IMR-90 (cell line): ENCODE measurements at regions not wholly inside any gene's neighbourhood (a gene's known extent, or its start where the extent isn't known, plus 50 kb on each side); places are given as distances from the start of the nearest gene placed in this dataset.

Experiments used
- ATAC-seq: fragments of 200-7000 bp; cut with Tn5 transposase; 2 replicates; pipeline ENCODE4 v1.9.1; 2020; ENCODE audit warnings: low read depth, mild to moderate bottlenecking, moderate library complexity
- BruUV-seq: library from RNA; stranded (reverse); fragments of 400-500 nt; replicated peaks from 2 replicates; lab custom pipeline; 2021; lab: Mats Ljungman, UMichigan
- CTCF ChIA-PET: fragments of 300-600 bp; formaldehyde crosslinking; extraction: SDS; loops from one replicate; lab custom pipeline; 2021; ENCODE audit warnings: antibody characterized with exemption; lab: Yijun Ruan, JAX
- POLR2A ChIA-PET: fragments of 300-600 bp; sonication (Branson Sonifier 250); formaldehyde crosslinking; loops from one replicate; lab custom pipeline; 2022; ENCODE audit warnings: antibody characterized with exemption; ENCODE audit not compliant: unreplicated experiment; lab: Charles Lee
- DNase-seq: peaks from one replicate; pipeline ENCODE4 v3.0.0; 2013
- H2AFZ ChIP-seq: replicated peaks from 2 replicates; pipeline ENCODE3; 2013; ENCODE audit warnings: low read length, mild to moderate bottlenecking; ENCODE audit not compliant: poor library complexity
- H2AK5ac ChIP-seq: 2 replicates; pipeline ENCODE4 v1.6.1; 2013; ENCODE audit warnings: low read depth, low read length, inconsistent platforms
- H2AK9ac ChIP-seq: replicated peaks from 2 replicates; pipeline ENCODE3; 2013; ENCODE audit warnings: mild to moderate bottlenecking, low read depth, low read length, moderate library complexity; ENCODE audit not compliant: poor library complexity
- H2BK120ac ChIP-seq: 2 replicates; pipeline ENCODE4 v1.6.1; 2013; ENCODE audit warnings: low read depth, low read length, inconsistent platforms
- H2BK15ac ChIP-seq: 3 replicates; pipeline ENCODE4 v1.6.1; 2013; ENCODE audit warnings: low read depth, low read length, inconsistent platforms
- H2BK20ac ChIP-seq: 2 replicates; pipeline ENCODE4 v1.6.1; 2013; ENCODE audit warnings: low read depth, mild to moderate bottlenecking, inconsistent platforms, low read length, moderate library complexity
- H2BK5ac ChIP-seq: 2 replicates; pipeline ENCODE4 v1.6.1; 2013; ENCODE audit warnings: mild to moderate bottlenecking, low read depth, low read length, inconsistent platforms; ENCODE audit not compliant: poor library complexity, severe bottlenecking
- H3K14ac ChIP-seq: replicated peaks from 2 replicates; pipeline ENCODE4 v1.6.1; 2013; ENCODE audit warnings: low read depth, low read length, inconsistent platforms
- H3K18ac ChIP-seq: 2 replicates; pipeline ENCODE4 v1.6.1; 2013; ENCODE audit warnings: low read depth, low read length, control low read depth
- H3K23ac ChIP-seq: 2 replicates; pipeline ENCODE4 v1.6.1; 2013; ENCODE audit warnings: low read depth, low read length, inconsistent platforms
- H3K27ac ChIP-seq: 2 replicates; pipeline ENCODE4 v1.5.1; 2013; ENCODE audit warnings: mild to moderate bottlenecking, control low read depth, low read length; ENCODE audit not compliant: insufficient read depth
- H3K27me3 ChIP-seq: 2 replicates; pipeline ENCODE4 v1.6.1; 2013; ENCODE audit warnings: low read length; ENCODE audit not compliant: control insufficient read depth, insufficient read depth
- H3K36me3 ChIP-seq: 2 replicates; pipeline ENCODE4 v1.6.1; 2013; ENCODE audit warnings: low read length, mixed read lengths; ENCODE audit not compliant: control insufficient read depth, insufficient read depth
- H3K4ac ChIP-seq: 2 replicates; pipeline ENCODE4 v1.6.1; 2013; ENCODE audit warnings: low read depth, low read length, inconsistent platforms
- H3K4me1 ChIP-seq: 2 replicates; pipeline ENCODE4 v1.6.1; 2013; ENCODE audit warnings: low read length, mixed read lengths; ENCODE audit not compliant: control insufficient read depth, insufficient read depth
- H3K4me2 ChIP-seq: 2 replicates; pipeline ENCODE4 v1.6.1; 2013; ENCODE audit warnings: low read depth, mild to moderate bottlenecking, control low read depth, low read length, moderate library complexity
- H3K4me3 ChIP-seq: 2 replicates; pipeline ENCODE4 v1.5.1; 2013; ENCODE audit warnings: low read depth, mild to moderate bottlenecking, control low read depth, low read length, moderate library complexity; ENCODE audit not compliant: insufficient read depth
- H3K56ac ChIP-seq: 2 replicates; pipeline ENCODE4 v1.6.1; 2013; ENCODE audit warnings: low read length, inconsistent platforms; ENCODE audit not compliant: insufficient read depth; ENCODE audit errors: extremely low read depth
- H3K79me1 ChIP-seq, 2 experiments: 2 replicates each; pipeline ENCODE4 v1.6.1; 2013; ENCODE audit warnings: low read length in 2 of 2, inconsistent platforms in 1 of 2, low read depth in 1 of 2
- H3K9ac ChIP-seq: 2 replicates; pipeline ENCODE4 v1.6.1; 2013; ENCODE audit warnings: low read depth, low read length, control low read depth
- H3K9me1 ChIP-seq: 2 replicates; pipeline ENCODE4 v1.6.1; 2013; ENCODE audit warnings: low read length, inconsistent platforms; ENCODE audit not compliant: insufficient read depth
- H3K9me3 ChIP-seq: 2 replicates; pipeline ENCODE4 v1.6.1; 2013; ENCODE audit warnings: low read length; ENCODE audit not compliant: control insufficient read depth, insufficient read depth
- H4K20me1 ChIP-seq: 2 replicates; pipeline ENCODE4 v1.6.1; 2013; ENCODE audit warnings: low read length, inconsistent platforms; ENCODE audit not compliant: insufficient read depth
- H4K5ac ChIP-seq: 2 replicates; pipeline ENCODE4 v1.6.1; 2013; ENCODE audit warnings: mild to moderate bottlenecking, low read depth, low read length, control low read depth
- H4K8ac ChIP-seq, 2 experiments: 2 replicates each; pipeline ENCODE4 v1.6.1; 2013; ENCODE audit warnings: low read depth in 2 of 2, low read length in 2 of 2, control low read depth in 1 of 2, inconsistent platforms in 1 of 2
- H4K91ac ChIP-seq: 2 replicates; pipeline ENCODE4 v1.6.1; 2013; ENCODE audit warnings: low read depth, low read length, inconsistent platforms; ENCODE audit not compliant: insufficient read depth
- FOS ChIP-seq: fragments of 150-350 bp; IDR thresholded peaks from 2 replicates; pipeline ENCODE4 v1.6.1; 2016; ENCODE audit warnings: low read depth, low read length
- MAZ ChIP-seq: IDR thresholded peaks from 2 replicates; pipeline ENCODE4 v1.6.1; 2012; ENCODE audit warnings: low read depth, mild to moderate bottlenecking, low read length, improper control_type of control experiment, moderate library complexity, borderline replicate concordance
- MXI1 ChIP-seq: IDR thresholded peaks from 2 replicates; pipeline ENCODE4 v1.6.1; 2012; ENCODE audit warnings: low read depth, mild to moderate bottlenecking, low read length, moderate library complexity, borderline replicate concordance
- POLR2A ChIP-seq: IDR thresholded peaks from 2 replicates; pipeline ENCODE4 v1.6.1; 2012; ENCODE audit warnings: mild to moderate bottlenecking, low read depth, low read length
- RAD21 ChIP-seq: IDR thresholded peaks from 2 replicates; pipeline ENCODE4 v1.6.1; 2012; ENCODE audit warnings: low read length, improper control_type of control experiment
- SMC3 ChIP-seq: fragments of 150-350 bp; IDR thresholded peaks from 2 replicates; pipeline ENCODE4 v1.6.1; 2016; ENCODE audit warnings: low read depth, mild to moderate bottlenecking, antibody characterized with exemption, low read length, moderate library complexity
- WGBS, 2 experiments: methylation state at CpG; one replicate each; pipeline versions ENCODE4 v1.1.5 to v1.1.7; 2013; ENCODE audit warnings: missing lambda C conversion rate in 2 of 2; ENCODE audit not compliant: insufficient read length in 1 of 2; ENCODE audit errors: extremely low coverage in 2 of 2; 5-methylcytosine and 5-hydroxymethylcytosine counted together
- dilution Hi-C: fragments of 300-500 bp; cut with HindIII; formaldehyde crosslinking; loops from one replicate; pipeline ENCODE4 v1.14.3; 2018; ENCODE audit warnings: low sequenced_read_pairs; ENCODE audit not compliant: unreplicated experiment
- in situ Hi-C: fragments of 300-500 bp; cut with MboI; formaldehyde crosslinking; loops from 3 replicates; pipeline ENCODE4 v1.14.3; 2019; ENCODE audit warnings: low sequenced_read_pairs, inconsistent platforms, mixed read lengths
- intact Hi-C: fragments of 100-400 bp; cut with micrococcal nuclease; formaldehyde crosslinking; loops from 2 replicates; pipeline ENCODE4 v1.10.0; 2022

DNA sequence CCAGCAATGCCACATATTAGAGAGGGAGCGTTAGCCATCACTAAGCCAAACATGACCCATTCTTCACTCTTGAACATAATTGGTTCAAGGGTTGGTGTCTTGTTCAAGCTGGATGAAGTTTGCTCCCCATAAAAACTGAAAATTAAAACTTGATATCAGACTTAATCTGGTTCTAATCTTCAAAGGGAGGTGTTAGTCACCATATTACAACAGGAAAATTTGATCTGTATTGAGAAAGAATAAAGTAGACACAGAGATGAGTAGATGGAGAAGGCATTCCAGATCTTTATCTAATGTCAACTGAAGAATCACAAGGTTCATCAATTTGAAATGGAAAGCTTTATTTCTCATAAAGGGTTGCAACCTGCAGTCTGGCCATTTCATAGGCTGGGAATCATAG is 972.8 kb downstream of the HACE1 start:
- in situ Hi-C loops: no loop called here
- POLR2A ChIA-PET: no interaction called here
- H3K56ac ChIP-seq: no peak overlapping the region
- no peak overlapping the region for H3K4me2 ChIP-seq
- no peak overlapping the region for H3K14ac ChIP-seq
- ATAC-seq (no peak), DNase-seq (no peak)
- H2BK120ac ChIP-seq: no peak overlapping the region
- H3K18ac ChIP-seq: no peak overlapping the region
- no peaks in the 10 kb centered on the region for H3K27me3 ChIP-seq
- no peak overlapping the region for H2AK5ac ChIP-seq
- H3K9me3 ChIP-seq: peaks cover 9% of the 10 kb centered on the region; the same call in 1 of the 2 replicates
- no peak overlapping the region for H3K23ac ChIP-seq
- intact Hi-C loops: no loop called here
- H3K36me3 ChIP-seq: no peaks in the 10 kb centered on the region
- H4K5ac ChIP-seq: no peak overlapping the region
- no peaks in the 10 kb centered on the region for H3K4me1 ChIP-seq
- no TSS peak for BruUV-seq
- no peaks in the 10 kb centered on the region for H4K20me1 ChIP-seq
- no CpG with 5 or more reads among the region's 1 CpG for WGBS, 2 experiments
- dilution Hi-C loops: no loop called here
- H2BK20ac ChIP-seq: no peak overlapping the region
- no peaks in the 10 kb centered on the region for H3K9me1 ChIP-seq
- CTCF ChIA-PET: no interaction called here
- H3K9ac ChIP-seq: no peak overlapping the region
- H2BK5ac ChIP-seq: no peak overlapping the region
- H2AFZ ChIP-seq: no peak overlapping the region
- no peaks in the 10 kb centered on the region for H3K79me1 ChIP-seq
- no peak overlapping the region for H2AK9ac ChIP-seq
- no peak overlapping the region for H3K4ac ChIP-seq
- no peak overlapping the region for H3K27ac ChIP-seq
- H4K91ac ChIP-seq: no peak overlapping the region
- H2BK15ac ChIP-seq: no peak overlapping the region
- TF ChIP-seq RAD21: no peak
- TF ChIP-seq MXI1: no peak
- no peak for TF ChIP-seq POLR2A
- no peak for TF ChIP-seq SMC3
- TF ChIP-seq FOS: no peak
- TF ChIP-seq MAZ: no peak
- no peak overlapping the region for H4K8ac ChIP-seq
- no peak overlapping the region for H3K4me3 ChIP-seq
